CD4-positive, alpha-beta T cell treated with Interleukin-12 subunit alpha and Interleukin-12 subunit beta, for 1 hour (primary cell): ENCODE measurements at regions not wholly inside any gene's neighbourhood (a gene's known extent, or its start where the extent isn't known, plus 50 kb on each side); places are given as distances from the start of the nearest gene placed in this dataset.

Experiments used
- DNase-seq: peaks from one replicate; pipeline ENCODE4 v3.0.0-alpha.2; 2020

DNA sequence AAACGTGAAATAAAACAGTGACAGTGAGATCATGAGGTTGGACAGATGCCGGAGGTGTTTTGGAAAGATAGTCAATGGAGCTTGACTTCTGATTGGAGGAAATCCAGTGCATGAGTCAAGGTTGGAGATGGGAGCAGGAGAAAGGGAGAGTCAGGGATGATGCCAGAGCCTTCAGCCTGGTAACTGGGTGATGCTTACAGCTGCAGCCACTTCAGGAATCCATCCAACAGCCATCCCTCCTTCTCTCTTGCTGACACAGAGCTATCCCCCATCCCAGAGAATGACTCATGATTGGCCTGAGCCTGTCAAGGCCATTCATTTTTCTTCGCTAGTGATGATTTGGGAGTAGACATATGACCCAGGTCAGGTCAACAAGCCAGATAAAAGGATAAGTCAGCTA is 112.8 kb downstream of the SAMD5 start:
- DNase-seq, result no peak

DNA sequence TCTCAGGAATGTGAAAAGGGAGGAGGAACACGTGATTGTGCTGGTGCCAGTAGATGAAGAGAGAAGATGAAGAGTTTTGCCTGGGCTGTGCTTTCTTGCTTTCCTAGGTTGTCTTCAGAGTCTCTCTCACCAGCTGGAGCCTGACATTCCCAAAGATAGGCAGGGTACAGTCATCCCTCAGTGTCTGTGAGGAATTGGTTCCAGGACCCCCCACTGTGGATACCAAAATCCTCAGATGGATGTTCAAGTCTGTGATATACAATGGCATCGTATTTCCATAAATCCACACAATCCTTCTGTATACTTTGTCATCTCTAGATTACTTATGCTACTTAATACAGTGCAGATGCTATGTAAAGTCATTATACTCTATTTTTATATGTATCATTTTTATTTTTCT is 113.5 kb downstream of the SAMD5 start:
- no peak for DNase-seq

DNA sequence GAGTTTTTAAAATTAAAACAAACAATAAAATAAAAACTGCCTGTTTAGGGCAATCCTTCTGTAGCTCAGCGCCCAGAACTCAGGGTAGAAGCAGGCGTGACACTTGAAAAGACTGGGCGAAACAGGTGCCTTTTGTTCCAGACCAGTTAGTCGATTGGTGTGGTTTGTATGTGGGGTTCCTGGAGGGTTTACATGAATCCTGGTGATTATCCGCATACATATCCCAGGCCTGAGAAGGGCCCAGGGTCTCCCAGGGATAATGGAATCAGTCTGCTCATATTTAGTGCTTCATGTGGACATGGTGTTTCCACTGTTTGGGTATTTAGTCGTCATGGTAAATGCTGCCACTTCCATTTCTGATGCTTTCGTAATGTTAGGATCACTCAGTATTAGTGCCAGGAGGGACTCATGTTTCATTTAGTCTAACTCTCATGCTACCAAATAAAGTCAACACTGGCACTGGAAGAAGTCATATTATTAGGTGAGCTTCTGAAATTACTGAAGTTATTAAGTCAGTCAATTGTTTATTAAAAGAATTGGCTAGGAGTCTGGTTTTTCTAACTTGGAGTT is 116.5 kb downstream of the SAMD5 start:
- no peak for DNase-seq

DNA sequence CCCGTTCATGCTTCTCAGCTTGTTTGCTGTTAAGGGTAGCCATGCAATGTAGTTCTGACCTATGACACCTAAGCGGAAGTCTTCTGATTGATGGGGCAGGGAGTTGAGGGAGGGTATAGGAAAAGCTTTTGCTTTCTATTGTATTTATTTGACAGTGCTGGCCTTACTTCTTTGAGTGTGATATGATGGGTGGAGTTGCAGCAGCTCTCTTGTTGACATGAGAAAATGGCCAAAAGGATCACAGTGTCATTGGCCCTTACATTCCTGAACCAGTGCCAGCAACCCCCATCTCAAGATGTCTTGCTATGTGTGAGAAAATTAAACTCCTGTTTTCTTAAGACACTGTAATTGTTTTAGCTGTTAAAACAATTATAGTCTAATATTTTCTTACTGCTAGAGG is 117.5 kb downstream of the SAMD5 start:
- no peak for DNase-seq

DNA sequence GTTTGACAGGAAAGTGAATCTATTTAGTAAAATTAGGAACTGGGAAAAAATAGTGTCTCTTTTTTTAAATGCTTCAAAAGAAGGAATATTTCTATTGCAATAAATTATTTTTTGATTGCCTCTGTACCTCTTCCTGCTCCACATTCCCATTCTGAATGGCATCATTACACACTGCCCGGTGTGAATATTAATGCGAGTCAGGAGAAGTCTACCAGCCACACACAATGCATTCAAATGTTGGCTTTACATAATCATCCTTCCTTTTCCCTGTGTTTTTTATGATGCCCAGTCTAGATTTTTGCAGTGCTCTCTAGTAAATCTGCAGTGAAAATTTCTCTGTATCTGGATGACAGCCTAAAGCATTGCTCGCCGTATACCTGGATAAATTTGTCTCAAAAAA is 118.9 kb downstream of the SAMD5 start:
- DNase-seq, result no peak

DNA sequence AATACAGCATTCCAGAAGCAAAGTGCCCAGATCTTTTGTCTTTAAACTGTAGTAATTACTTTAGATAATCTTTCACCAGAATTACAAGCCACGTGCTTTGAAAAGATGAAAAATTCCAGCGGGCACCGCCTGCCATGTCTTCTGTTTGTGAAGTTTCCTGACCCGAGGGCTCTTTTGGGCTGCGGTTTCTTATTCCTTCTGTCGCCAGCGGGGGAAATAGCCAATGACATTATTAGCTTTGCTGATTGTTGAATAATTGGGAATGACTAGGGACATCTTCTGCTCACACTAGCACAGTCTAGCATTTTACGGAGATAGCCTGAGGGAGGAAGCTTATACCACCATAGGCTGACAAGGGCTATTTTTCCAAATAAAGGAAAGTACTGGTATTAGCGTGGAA is 124.7 kb downstream of the SAMD5 start:
- DNase-seq, result no peak

DNA sequence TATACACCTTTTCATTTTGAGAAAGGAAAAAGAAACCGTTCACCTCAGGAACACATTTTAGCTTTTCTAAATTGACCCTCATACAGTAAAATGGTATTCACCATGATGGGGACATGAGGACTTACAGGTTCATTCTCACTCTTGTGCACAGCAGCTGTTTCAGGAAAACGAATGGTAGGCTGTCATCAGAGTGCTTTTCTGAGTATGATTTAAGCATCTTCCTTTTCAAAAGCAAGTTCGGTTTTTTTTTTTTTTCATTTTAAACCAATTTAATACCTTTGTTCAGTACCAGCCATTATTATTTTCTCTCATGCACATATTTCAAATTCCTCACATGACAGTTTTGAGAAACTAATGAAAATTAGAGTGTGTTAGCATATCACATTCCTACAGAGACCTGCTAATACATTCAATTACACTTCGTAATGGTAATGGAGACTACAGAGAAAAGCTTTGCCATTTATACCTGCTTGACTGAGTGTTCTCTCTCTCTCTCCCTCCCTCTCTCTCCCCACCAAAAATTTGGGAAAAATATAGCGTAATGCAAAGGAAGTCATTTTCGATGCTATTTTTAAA is 129.2 kb downstream of the SAMD5 start:
- DNase-seq, result no peak

DNA sequence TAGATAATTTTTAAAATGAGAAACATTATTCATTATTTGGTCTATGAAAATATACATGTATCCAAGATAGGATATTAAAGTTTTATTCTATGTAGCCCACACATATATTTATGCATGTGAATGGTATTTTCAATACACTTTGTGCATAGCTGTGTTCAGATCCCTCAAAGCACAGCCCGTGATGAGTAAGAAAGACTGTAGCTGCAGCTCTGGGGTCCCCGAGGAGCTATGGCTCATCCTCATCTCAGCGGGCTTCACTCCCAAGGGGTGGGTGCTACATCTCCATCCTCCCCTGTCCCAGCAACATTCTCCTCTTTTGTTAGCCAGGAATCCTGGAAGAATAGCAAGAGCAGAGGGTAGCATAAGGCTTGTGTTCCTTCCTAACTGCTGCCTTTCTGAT is 130.8 kb downstream of the SAMD5 start:
- no peak for DNase-seq

DNA sequence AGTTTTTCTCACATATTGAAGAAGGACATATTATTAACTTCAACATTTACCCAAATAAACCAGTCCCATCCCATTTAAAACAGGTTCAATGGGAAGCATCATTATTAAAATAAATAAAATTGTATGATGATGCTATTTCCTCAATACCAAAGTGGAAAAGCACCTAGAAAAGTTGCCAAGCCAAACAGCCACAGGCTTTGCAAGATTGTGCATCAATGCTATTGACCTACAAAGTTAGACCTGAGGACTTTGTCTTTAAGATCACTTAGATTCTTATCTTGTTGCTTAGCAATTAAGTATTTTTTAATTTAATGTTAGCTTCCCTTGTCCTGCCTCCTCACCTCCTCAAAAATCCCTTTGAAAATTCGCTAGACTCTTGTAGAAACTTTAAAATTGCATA is 132.1 kb downstream of the SAMD5 start:
- no peak for DNase-seq

DNA sequence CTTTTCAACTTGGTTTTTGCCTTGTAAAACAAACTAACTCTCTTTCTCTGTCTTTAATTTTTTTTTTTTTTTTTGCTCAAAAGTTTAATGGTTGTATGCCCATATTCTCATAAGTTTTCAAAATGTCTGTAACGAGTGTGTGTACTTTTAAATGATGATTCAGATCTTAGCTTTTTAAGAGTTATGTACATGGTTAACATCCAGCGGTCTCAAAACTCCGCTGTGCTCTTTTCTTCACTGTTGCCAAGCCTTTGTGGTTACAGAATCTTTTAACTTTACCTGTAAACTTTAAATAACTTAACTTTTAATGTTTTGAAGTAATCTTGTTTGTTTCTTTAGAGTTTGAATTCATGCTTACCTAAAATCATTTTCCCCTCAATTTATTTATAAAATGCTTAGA is 133.0 kb downstream of the SAMD5 start:
- DNase-seq, result no peak

DNA sequence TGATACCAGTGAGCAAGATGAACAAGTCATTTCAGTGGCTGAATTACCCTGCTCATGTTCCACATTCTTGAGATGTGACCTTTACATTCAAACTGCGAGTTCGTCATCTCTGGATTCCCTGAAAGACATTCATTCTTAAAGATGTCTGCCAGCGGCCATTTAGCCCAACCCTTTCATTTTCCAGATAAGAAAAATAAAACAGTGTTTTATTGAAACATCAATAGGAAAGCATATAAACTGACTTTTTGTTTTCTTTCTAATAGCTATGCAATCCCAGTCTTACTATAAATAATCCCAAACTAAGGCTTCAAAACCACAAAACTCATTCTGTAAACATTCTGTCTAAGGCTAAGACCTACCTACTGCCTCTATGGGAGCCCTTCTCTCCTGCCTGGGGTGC is 134.0 kb downstream of the SAMD5 start:
- no peak for DNase-seq

DNA sequence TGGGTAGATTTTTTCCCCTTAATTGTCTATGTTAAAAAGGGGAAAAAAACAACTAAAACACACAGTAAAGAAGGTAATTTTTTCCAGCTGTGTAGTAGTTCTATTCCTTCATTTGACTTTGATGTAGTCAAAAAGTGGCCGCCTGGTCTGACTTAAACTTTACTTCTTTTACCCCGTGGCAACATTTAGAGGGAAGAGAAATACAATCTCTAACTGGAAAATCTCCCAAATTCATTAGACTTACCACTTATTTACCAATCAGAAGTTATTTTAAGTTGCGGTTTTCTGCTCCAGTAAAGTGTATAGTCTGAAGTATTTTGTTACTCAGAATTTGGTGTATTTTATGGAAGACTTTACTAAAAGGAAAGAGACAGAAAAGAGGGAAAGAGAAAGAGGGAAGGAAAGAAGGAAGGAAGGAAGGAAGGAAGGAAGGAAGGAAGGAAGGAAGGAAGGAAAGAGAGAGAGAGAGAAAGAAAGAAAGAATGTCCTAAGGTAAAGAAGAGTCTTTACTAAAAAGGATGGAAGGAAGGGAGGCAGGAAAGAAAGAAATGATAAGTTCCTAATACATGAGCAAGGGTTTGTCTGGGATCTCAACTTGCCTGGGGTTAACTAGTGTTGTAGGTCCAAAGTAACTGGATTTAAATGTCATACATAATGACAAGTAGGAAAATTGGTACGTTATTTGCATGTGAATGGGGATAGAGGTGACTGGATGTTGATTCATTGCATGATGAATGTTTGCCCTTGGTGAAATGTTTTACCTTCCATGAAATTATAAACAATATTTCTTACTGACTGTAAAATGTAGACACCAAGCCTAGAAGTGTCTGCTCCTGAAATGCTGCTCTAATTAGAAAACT is 135.1 kb downstream of the SAMD5 start:
- no peak for DNase-seq

DNA sequence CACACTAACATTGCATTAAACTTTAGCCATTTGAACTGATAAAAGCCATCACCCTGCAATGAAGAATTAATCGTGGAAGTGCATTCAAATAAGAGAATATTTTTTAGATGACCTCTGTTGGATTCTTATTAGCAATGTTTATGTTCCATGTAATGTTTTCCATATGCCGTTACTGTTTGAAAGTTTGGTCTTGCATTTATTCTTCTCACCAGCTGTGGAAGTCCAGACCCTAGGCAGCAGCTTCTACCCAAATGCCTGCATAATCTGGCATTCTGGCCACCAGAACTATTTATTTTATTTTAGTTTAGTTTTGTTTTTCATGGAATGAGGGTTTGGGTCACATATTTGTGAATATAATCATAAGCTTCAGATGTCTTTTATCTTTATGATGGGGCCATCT is 140.4 kb downstream of the SAMD5 start:
- no peak for DNase-seq

DNA sequence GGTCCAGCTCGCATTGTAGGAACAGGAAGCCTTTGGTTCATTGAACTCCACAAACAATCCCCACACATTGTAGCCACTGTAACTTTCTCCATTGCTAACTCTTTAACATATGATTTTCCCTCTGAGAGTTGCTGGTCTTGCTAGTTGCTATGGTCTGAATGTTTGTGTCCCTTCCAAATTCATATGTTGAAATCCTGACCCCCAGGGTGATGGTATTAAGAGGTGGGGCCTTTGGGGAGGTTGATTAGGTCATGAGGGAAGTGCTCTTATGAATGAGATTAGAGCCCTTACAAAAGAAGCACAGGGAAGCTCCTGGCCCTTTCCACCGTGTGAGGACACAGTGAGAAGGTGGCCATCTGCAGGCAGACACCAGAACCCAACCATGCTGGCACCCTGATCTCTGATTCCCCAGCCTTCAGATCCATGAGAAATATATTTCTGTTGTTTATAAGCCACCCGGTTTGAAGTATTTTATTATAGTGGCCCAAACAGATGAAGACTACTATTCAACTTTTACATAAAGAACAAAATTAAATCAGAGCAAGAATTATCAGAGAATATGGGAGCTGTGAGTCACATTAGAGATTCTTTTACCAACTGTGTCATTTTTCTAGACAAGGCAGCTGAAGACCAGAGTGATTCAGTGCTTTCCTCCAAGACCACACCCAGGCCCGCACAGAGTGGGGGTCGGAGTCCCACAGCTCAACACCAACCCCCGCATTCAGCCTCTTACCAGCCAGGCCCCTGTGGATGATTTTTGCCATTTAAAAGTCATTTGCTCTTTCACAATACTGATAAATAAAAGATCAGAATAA is 143.0 kb downstream of the SAMD5 start:
- no peak for DNase-seq

DNA sequence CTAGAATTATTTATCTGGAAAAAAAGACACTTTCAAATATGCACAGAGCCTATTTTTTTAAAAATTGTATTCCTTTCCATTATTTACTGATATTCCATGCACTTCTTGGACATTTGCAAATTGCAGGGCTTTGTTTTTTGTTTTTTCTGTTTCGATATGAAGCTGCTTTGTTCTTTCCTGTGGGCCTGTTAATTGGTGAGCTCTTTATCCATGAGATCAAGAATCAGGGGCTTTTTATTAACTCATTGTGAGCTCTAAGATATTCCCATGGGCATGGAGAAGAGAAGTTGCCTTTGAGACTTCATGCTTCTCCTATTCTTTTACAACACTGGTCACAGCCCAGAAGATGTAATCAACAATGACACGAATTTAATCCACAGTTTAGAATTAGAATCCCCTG is 145.1 kb downstream of the SAMD5 start:
- DNase-seq, result no peak

DNA sequence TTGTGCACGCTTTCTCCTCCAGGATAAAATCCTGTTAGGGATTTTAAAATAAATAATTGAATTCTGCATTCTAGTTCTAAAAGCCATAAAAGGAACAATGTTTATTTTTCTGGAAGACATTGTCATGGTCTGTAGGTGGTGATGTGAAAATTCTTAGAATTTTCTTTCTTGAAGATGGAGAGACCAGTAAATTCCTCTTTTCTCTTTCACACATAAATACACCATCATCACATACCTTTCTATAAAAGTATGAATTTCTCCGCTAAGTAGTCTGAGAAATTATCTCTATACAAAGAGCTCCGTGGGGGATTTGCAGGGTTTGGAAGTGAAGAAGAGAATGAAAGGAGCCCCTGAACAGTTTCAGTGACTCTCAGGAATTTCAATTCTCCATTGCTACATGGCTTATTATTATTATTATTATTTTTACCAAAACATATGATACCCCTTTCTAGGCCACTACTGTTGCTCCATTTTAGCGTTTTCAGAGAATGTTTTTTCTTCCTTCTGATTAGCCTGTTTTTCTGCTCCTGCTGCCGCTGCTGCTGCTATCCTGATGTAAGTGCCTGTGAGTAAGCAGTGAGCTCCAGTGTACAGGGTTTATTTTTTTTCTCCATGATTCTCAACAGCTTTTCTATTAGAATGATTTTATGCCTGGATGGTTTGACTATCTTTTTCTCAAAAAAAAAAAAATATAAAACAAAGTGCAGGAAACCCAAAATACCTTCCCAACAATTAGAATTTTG is 145.8 kb downstream of the SAMD5 start:
- DNase-seq, result no peak

DNA sequence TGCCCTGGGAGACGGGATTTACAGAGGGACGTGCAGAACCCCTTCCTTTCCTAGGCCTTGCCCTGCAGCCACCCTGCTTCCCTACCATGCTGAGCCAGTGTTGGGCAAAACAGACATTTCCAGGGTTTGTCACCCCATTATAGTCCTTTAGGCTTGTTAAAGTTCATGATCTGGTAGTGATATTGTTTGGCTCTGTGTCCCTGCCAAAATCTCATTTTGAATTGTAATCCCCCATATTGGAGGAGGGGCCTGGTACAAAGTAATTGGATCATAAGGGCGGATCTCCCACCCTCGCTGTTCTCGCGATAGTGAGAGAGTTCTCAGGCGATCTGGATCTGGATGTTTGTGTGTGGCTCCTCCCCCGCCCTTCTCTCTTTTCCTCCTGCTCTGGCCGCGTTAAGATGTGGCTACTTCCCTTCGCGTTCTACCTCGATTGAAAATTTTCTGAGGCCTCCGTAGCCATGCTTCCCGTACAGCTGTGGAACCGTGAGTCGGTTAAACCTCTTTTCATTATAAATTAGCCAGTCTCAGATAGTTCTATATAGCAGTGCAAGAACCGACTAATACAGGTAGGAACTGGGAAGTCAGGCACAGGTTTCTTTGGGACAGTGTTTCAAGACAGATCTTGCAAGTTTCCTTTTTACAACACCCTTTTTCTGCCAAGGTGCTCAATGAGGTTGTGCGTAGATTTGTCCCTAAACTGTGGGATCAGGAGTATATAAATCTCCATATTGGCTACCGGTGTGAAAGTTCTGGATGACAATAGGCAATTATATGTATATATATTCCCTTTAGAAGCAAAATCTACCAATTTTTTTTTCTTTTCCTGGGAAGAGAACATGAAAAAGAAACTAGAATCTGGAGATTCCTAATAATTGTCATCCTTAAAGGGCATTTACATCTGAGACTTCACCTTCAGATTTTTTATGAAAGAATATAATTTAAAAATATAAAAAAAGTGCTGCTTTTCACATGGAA is 152.1 kb downstream of the SAMD5 start:
- no peak for DNase-seq

DNA sequence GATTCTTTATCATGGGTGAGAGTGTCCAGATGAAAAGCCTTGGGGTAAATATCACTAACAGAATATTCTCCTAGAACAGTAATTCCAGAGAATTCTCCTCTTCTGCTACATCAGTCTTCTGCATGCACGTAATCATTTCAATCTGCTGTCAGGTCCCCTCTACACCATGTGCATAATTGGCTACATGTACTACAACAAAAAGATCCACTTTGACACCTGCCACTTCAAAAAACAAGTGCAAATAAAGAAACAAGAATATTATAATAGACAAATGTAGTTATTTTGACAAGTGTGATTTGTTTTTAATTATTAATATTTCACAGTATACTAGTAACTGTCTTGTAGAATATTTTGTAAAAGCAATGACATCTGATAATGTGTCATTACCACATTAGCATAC is 154.2 kb downstream of the SAMD5 start:
- DNase-seq, result no peak

DNA sequence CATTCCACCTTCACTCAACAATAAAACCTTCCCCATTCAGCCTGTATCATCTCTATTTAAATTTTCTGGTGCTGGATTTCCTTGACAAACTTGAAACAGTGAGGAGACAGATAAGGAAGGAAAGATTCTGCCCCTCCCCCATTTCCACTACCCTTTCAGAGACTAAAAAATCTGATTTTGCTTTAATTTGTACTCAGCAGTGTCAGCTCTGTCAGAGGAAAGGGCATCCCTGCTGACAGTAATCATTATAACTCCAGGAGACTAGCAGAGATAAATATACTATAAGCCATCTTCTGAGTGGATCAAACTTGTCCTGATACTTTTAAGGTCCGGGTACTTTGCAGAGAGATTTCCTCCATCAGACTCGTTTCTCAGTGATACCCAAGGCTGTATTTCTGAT is 155.6 kb downstream of the SAMD5 start:
- DNase-seq, result no peak

DNA sequence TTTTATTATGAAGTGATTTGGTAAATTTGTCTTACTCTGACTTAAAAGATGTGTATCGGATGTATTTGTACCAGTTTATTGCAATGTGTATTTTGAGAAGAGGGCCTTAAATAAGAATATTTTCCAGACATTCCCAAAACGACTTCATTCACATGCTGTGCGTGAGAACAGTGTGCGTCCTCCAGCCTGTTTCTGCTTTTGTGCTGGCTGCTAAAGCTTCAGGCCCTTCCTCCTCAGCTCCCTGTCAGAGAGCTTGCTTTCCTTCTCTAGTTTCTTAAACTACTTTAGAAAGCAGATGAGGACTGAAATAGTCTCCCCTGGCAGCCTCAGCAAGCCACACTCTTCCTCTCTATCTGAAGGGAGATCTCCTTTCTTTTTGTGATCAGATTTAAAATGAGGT is 157.8 kb downstream of the SAMD5 start:
- no peak for DNase-seq

DNA sequence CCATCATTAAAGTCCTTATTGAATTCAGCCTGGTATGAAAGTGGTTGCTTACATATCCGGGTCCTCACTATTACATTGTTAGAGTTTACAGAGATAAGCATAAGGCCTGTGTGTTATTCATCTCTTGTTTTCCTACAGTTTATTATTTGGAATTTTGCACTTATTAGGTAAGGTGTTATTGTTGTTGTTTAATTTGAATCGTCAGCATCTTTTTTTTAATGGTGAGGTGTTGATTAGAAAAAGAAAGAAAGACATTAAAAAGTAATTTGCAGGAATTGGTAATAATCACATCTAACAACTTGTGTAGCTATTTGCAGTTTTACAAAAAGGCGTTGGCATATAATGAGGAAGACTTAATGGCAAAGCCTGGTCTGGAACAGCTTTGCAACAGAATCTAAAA is 158.6 kb downstream of the SAMD5 start:
- no peak for DNase-seq

DNA sequence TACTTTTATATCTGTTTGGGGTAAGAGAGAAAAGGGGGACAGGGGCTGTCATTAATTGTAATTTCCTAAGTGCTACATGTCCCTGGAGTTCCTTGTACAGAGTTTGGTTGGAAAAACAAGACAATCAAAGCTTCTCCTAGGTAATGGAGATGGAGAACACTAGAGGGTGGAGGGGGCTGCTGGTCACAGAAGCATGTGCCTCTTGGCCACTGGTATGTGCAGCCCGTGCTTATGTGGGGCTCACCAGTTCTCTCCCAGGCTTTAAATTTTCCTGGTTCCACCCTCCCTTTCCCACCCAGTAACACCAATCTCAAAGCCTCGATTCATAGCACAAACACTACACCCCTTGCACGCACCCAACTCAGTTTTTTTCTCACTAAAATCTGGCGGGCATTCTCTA is 165.6 kb downstream of the SAMD5 start:
- DNase-seq, result no peak
